Skin of body (tissue), 1 donor: ENCODE measurements at regions not wholly inside any gene's neighbourhood (a gene's known extent, or its start where the extent isn't known, plus 50 kb on each side); places are given as distances from the start of the nearest gene placed in this dataset.

Source experiments
- DNase-seq: peaks from one replicate; lab custom pipeline; 2025; lab: John Stamatoyannopoulos, UW

GRCh38 chrX:20522420-20522819 is 255.7 kb upstream of the RPS6KA3 start:
- DNase-seq: no peak

- DNase-seq: no peak
These were observed 254.5 kb upstream of the RPS6KA3 start for GRCh38 chrX:20521222-20521621.

GRCh38 chrX:20519826-20520225 is 253.1 kb upstream of the RPS6KA3 start:
- DNase-seq: no peak

GRCh38 chrX:20519146-20519545 is 252.4 kb upstream of the RPS6KA3 start:
- no peak for DNase-seq

- DNase-seq: no peak
These were observed 250.9 kb upstream of the RPS6KA3 start for GRCh38 chrX:20517565-20517964.

GRCh38 chrX:20515841-20516461 is 249.2 kb upstream of the RPS6KA3 start:
- DNase-seq: no peak

GRCh38 chrX:20514358-20514757 is 247.6 kb upstream of the RPS6KA3 start:
- DNase-seq: no peak

- DNase-seq: no peak
These were observed 246.5 kb upstream of the RPS6KA3 start for GRCh38 chrX:20513185-20513584.

GRCh38 chrX:20511792-20512191 is 245.1 kb upstream of the RPS6KA3 start:
- DNase-seq: no peak

GRCh38 chrX:20507901-20508620 is 241.4 kb upstream of the RPS6KA3 start:
- DNase-seq: no peak

- no peak for DNase-seq
These were observed 240.0 kb upstream of the RPS6KA3 start for GRCh38 chrX:20506739-20507138.

- no peak for DNase-seq
These were observed 234.2 kb upstream of the RPS6KA3 start for GRCh38 chrX:20500949-20501348.

GRCh38 chrX:20500171-20500865 is 233.6 kb upstream of the RPS6KA3 start:
- no peak for DNase-seq

- DNase-seq: no peak
These were observed 233.1 kb upstream of the RPS6KA3 start for GRCh38 chrX:20499763-20500162.

GRCh38 chrX:20498851-20499635 is 232.3 kb upstream of the RPS6KA3 start:
- no peak for DNase-seq

GRCh38 chrX:20495575-20495974 is 228.9 kb upstream of the RPS6KA3 start:
- DNase-seq: no peak

GRCh38 chrX:20488473-20488872 is 221.8 kb upstream of the RPS6KA3 start:
- no peak for DNase-seq

- DNase-seq: no peak
These were observed 220.5 kb upstream of the RPS6KA3 start for GRCh38 chrX:20487227-20487626.

- DNase-seq: no peak
These were observed 214.9 kb upstream of the RPS6KA3 start for GRCh38 chrX:20481632-20482031.

- no peak for DNase-seq
These were observed 213.2 kb upstream of the RPS6KA3 start for GRCh38 chrX:20479896-20480295.

- DNase-seq: no peak
These were observed 212.3 kb upstream of the RPS6KA3 start for GRCh38 chrX:20479048-20479447.
